GM21360 (cell line): ENCODE measurements at regions not wholly inside any gene's neighbourhood (a gene's known extent, or its start where the extent isn't known, plus 50 kb on each side); places are given as distances from the start of the nearest gene placed in this dataset.
"Not testable (repeated sequence)": the region's sequence is repeated elsewhere in the genome, so short reads cannot be mapped to it uniquely, and the experiment has no call there.

Source experiments
- ATAC-seq: cut with Tn5 transposase; IDR thresholded peaks from one replicate; pipeline ENCODE4 v1.9.1; 2021; ENCODE audit warnings: mild to moderate bottlenecking, moderate library complexity; ENCODE audit not compliant: unreplicated experiment

DNA sequence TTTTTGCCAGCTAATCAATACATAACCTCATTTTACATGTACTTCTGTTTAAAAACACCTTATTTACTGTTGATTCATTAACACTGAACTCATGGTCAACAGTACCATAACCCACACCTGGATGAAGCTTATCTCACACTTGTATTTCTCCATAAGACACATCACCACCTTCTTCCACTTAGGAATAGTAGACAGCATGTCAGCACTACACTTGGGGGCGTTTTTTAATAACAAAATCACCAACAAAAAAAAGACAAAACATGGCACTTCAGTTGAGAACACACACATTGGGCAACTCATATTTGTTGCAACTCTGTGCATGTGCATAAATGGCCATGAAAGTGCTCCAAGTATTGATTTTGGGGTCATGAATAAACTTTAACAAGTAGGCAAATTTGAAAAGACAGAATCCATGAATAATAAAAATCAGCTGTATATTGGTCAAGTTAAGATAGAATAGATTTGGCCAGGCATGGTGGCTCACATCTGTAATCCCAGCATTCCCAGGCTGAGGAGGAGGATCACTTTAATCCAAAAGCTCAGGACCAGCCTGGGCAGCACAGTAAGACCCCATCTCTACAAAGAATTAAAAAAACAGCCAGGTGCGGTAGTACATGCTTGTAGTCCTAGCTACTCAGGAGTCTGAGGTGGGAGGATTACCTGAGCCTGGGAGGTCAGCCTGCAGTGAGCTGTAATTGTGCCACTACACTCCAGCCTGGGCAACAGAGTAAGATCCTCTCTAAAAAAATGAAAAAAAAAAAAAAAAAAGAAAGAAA lies 84.4 kb upstream of the SRD5A2 start:
- ATAC-seq, result no peak

DNA sequence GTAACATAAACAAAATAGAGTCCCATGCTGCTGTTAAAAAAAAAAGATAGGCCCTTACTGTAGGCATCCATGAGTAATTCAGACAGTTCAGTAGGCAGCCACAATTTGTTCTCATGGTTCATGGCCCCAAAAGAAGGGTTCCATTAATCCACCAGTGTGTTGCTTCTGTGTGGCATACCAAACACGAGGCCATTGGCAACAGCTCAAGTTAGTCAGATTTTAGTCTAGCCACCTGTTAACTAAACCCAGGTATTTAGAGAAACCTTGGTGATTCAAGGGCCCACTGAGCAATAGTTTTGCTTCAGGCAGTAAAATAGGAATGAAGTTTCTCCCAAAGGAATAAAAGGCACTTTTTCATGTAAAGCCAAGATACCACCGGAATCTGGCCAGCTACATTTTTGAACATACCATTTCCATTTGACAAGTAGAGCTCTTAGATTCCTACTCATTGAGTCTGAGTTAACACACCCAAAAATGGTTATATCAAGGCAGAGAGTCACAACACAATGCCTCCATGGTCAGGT lies 80.1 kb upstream of the SRD5A2 start:
- ATAC-seq, result no peak

DNA sequence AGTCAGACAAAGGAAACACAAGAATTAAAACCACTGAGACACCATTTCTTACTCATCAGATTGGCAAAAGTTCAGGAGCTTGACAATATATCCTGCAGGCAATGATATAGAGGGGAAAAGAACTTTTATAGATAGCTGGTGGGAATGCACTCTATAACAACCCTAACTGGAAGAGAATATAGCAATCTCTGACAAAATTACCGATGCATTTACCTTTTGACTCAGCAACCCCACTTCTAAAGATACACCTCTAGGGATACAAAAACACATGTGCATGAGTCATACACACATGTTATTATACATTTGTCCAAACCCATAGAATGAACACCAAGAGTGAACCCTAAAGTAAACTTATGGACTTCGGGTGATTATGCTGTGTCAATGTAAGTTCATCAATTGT lies 79.4 kb upstream of the SRD5A2 start:
- ATAC-seq, result no peak

DNA sequence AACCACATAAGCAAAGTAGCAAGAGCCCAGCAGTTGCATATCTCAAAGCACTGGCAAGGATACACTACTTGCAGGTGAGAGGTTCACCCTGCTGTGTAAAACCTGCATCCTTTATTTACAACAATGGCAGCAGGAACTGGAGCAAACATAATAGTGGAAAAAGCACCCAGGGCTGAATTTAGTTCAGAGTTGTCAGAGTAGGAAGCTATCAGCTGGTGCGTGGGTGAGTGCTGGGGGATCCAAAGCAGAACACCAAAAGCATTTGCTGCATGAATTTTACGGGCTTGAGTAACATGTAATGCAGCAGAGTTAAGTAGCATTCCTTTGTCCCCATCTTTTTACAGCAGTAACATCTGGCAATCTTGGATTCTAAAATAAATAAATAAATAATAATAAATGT lies 73.5 kb upstream of the SRD5A2 start:
- no peak for ATAC-seq

DNA sequence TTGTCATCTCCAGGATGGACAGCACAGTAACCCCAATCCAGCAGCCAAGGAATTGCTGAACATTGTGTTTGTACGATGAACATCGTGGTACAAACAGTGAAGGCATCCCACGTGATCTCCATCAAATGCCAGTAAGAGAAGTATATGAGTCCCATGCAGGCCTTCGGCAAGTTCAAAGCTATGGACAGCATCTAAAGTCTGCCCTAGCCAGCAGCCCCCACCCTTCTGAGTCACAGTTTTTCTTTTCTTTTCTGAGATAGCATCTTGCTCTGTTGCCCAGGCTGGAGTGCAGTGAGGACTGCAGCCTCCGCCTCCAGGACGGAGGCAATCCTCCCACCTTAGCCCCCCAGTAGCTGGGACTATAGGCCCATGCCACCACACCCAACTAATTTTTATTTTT lies 71.0 kb upstream of the SRD5A2 start:
- ATAC-seq, result no peak

DNA sequence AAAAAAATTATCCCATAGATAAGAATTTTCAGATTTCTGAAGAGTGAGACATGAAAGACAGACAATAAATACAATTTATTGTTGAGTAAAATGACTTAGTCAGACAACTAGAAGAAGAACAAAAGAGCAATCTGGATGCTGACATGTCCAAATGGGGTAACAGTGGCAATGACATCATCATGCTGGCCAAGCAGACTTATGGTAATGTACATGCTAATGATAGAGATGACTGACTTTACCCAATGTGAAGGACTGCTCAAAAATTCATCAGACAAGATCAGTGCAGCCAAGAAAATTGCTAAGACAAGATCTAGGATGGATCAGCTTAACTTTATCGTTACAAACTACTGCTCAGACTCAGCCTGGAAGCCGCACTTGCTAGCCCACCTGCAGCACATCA lies 70.5 kb upstream of the SRD5A2 start:
- no peak for ATAC-seq

DNA sequence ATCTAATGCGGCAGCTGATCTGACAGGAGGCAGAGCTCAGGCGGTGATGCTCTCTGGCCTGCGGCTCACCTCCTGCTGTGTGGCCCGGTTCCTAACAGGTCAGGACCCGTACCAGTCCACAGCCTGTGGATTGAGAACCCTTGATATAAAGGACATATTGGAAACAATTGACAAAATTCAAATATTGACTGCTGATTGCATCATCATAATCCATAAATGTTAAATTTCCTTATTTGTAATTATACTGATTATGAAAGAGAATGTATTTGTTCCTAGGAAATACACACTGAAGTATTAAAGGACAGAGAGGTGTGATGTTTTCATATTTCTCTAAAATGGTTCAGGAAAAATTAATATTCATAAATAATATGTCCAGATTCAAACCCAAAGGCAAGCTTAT lies 63.8 kb upstream of the SRD5A2 start:
- ATAC-seq, result no peak

DNA sequence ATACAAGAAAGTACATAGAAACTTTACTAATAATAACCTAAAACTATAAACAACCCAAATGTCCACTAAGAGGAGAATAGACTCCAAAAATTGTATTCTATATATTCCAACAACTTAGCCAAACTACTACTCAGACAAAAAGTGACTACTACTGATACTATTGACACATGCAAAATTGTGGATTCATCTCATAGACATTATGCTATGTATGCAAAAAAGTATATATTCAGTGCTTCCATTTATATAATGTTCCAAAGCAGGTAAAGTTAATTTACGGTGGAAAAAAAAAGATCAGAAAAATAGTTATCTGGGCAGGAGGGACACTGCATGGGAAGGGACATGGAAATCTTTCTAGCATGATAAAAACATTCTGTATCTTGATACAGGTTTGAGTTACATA lies 62.0 kb upstream of the SRD5A2 start:
- ATAC-seq, result no peak

DNA sequence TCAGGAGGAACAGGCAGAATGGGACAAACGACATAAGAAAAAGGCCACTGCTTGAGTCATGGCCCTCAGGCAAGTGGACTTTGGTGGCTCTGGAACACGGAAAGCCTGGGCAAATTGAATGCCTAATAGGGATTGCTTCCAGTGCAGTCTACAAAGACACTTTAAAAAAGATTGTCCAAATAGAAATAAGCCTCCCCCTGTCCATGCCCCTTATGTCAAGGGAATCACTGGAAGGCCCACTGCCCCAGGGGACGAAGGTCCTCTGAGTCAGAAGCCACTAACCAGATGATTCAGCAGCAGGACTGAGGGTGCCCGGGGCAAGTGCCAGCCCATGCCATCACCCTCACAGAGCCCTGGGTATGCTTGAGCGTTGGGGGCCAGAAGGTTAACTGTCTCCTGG lies 51.5 kb upstream of the SRD5A2 start:
- ATAC-seq, result not testable (repeated sequence)
